Gastroesophageal sphincter (tissue), 4 donors: ENCODE measurements at regions not wholly inside any gene's neighbourhood (a gene's known extent, or its start where the extent isn't known, plus 50 kb on each side); places are given as distances from the start of the nearest gene placed in this dataset.

Experiments
- ATAC-seq: fragments of 150-250 bp; one replicate; pipeline ENCODE4 v1.9.1; 2016; ENCODE audit warnings: mild to moderate bottlenecking, moderate library complexity
- H3K27ac ChIP-seq, 4 donors: fragments of 200-600 bp; sonication (generic) in 3 of 4; 1 replicate in 3 of 4; 2 replicates in 1 of 4; pipeline ENCODE4 v1.5.1; 2016 to 2019
- H3K27me3 ChIP-seq: fragments of 200-600 bp; sonication (generic); one replicate; pipeline ENCODE4 v1.5.1; 2019
- H3K36me3 ChIP-seq, 2 donors: fragments of 200-600 bp; sonication (generic); one replicate each; pipeline ENCODE4 v1.5.1; 2019; ENCODE audit warnings: control low read depth in 1 of 2
- H3K4me1 ChIP-seq, 3 donors: fragments of 200-600 bp; sonication (generic); 1 replicate in 2 of 3; 2 replicates in 1 of 3; pipeline ENCODE4 v1.5.1; 2016 to 2019; ENCODE audit warnings: control low read depth in 2 of 3
- H3K4me3 ChIP-seq, 2 donors: fragments of 200-600 bp; sonication (generic); one replicate each; pipeline ENCODE4 v1.5.1; 2019; ENCODE audit warnings: mild to moderate bottlenecking in 1 of 2, moderate library complexity in 1 of 2
- H3K9me3 ChIP-seq, 3 donors: fragments of 200-600 bp; sonication (generic); one replicate each; pipeline ENCODE4 v1.5.1; 2017 to 2019; ENCODE audit warnings: control low read depth in 2 of 3
- CTCF ChIP-seq, 4 experiments: fragments of 200-600 bp in 2 of 4; fragments of 450-650 bp in 2 of 4; sonication (generic) in 1 of 4; IDR thresholded peaks; one replicate each; pipeline ENCODE4 v1.5.1; 2017 to 2019; ENCODE audit warnings: antibody characterized with exemption in 4 of 4, mild to moderate bottlenecking in 2 of 4, moderate library complexity in 2 of 4
- EP300 ChIP-seq: sonication (generic); formaldehyde crosslinking; IDR thresholded peaks from one replicate; pipeline ENCODE4 v1.6.1; 2017; ENCODE audit warnings: antibody characterized with exemption, mild to moderate bottlenecking
- POLR2A ChIP-seq, 2 donors: fragments of 450-650 bp; IDR thresholded peaks; one replicate each; pipeline ENCODE4 v1.6.1; 2017; ENCODE audit warnings: antibody characterized with exemption in 2 of 2, mild to moderate bottlenecking in 2 of 2, moderate library complexity in 1 of 2
- POLR2AphosphoS5 ChIP-seq: sonication (generic); formaldehyde crosslinking; IDR thresholded peaks from one replicate; pipeline ENCODE4 v1.6.1; 2017; ENCODE audit warnings: antibody characterized with exemption
- WGBS, 2 donors: methylation state at CpG; one replicate each; pipeline ENCODE4 v1.1.5; 2018; ENCODE audit warnings: low coverage in 1 of 2; 5-methylcytosine and 5-hydroxymethylcytosine counted together

- Histone ChIP-seq H3K9me3 (no peaks in the 10 kb centered on the region), H3K27me3 (no peaks in the 10 kb centered on the region), H3K4me1 (no peaks in the 10 kb centered on the region), H3K27ac (no peak overlapping the region), H3K36me3 (no peaks in the 10 kb centered on the region), H3K4me3 (no peak overlapping the region)
- TF ChIP-seq POLR2AphosphoS5 (no peak), CTCF (IDR thresholded peaks at IDR 0.05) (no peak), EP300 (no peak), POLR2A (IDR thresholded peaks at IDR 0.05) (no peak)
- ATAC-seq = no peak
Observed at GRCh38 chr4:178344096-178344495, 901.9 kb upstream of the AGA start.

- no peak for TF ChIP-seq POLR2AphosphoS5
- TF ChIP-seq POLR2A (IDR thresholded peaks at IDR 0.05) = no peak
- no peak for TF ChIP-seq CTCF (IDR thresholded peaks at IDR 0.05)
- no peak for TF ChIP-seq EP300
- H3K27ac ChIP-seq = no peak overlapping the region
Observed at GRCh38 chr4:178347111-178347510, 904.9 kb upstream of the AGA start.

GRCh38 chr4:178349601-178350000 is 907.4 kb upstream of the AGA start:
- TF ChIP-seq EP300 (no peak), POLR2A (IDR thresholded peaks at IDR 0.05) (no peak)
- no peaks in the 10 kb centered on the region for H3K4me1 ChIP-seq
- no peaks in the 10 kb centered on the region for H3K27me3 ChIP-seq
- H3K4me3 ChIP-seq = no peak overlapping the region
- ATAC-seq = no peak
- whole genome bisulfite sequencing, 2 donors = 37 to 53% methylated on average over 4 of the region's 4 CpGs
- H3K36me3 ChIP-seq = no peaks in the 10 kb centered on the region
- no peaks in the 10 kb centered on the region for H3K9me3 ChIP-seq
- H3K27ac ChIP-seq = no peak overlapping the region

More at GRCh38 chr4:178347111-178347510, 904.9 kb upstream of the AGA start:
- no peaks in the 10 kb centered on the region for H3K4me1 ChIP-seq
- H3K27me3 ChIP-seq = no peaks in the 10 kb centered on the region
- ATAC-seq = no peak
- no peaks in the 10 kb centered on the region for H3K36me3 ChIP-seq
- no peak overlapping the region for H3K4me3 ChIP-seq
- no peaks in the 10 kb centered on the region for H3K9me3 ChIP-seq

GRCh38 chr4:178351185-178351584 is 908.9 kb upstream of the AGA start:
- ATAC-seq = no peak
- Histone ChIP-seq H3K36me3 (no peaks in the 10 kb centered on the region), H3K9me3 (no peaks in the 10 kb centered on the region), H3K4me1 (no peaks in the 10 kb centered on the region), H3K4me3 (no peak overlapping the region), H3K27me3 (no peaks in the 10 kb centered on the region), H3K27ac (no peak overlapping the region)
- TF ChIP-seq EP300 = no peak
- no peak for TF ChIP-seq POLR2AphosphoS5
- no peak for TF ChIP-seq CTCF (IDR thresholded peaks at IDR 0.05)
- TF ChIP-seq POLR2A (IDR thresholded peaks at IDR 0.05) = no peak

GRCh38 chr4:178356725-178357124 is 914.5 kb upstream of the AGA start:
- H3K36me3 ChIP-seq = no peaks in the 10 kb centered on the region
- TF ChIP-seq CTCF (IDR thresholded peaks at IDR 0.05) (no peak), POLR2A (IDR thresholded peaks at IDR 0.05) (no peak), POLR2AphosphoS5 (no peak), EP300 (no peak)
- WGBS, 2 donors = 86 to 100% methylated on average over 2 of the region's 2 CpGs
- no peak for ATAC-seq
- H3K27me3 ChIP-seq = no peaks in the 10 kb centered on the region
- no peaks in the 10 kb centered on the region for H3K9me3 ChIP-seq
- H3K4me1 ChIP-seq = no peaks in the 10 kb centered on the region
- no peak overlapping the region for H3K27ac ChIP-seq
- no peak overlapping the region for H3K4me3 ChIP-seq

- H3K9me3 ChIP-seq = no peaks in the 10 kb centered on the region
- H3K27ac ChIP-seq = no peak overlapping the region
- no peak overlapping the region for H3K4me3 ChIP-seq
- no peak for TF ChIP-seq EP300
- TF ChIP-seq POLR2A (IDR thresholded peaks at IDR 0.05) = no peak
- no peak for TF ChIP-seq CTCF (IDR thresholded peaks at IDR 0.05)
- TF ChIP-seq POLR2AphosphoS5 = no peak
- H3K4me1 ChIP-seq = no peaks in the 10 kb centered on the region
- no peaks in the 10 kb centered on the region for H3K36me3 ChIP-seq
- no peaks in the 10 kb centered on the region for H3K27me3 ChIP-seq
- 74 to 75% methylated on average over 2 of the region's 2 CpGs for WGBS, 2 donors
- no peak for ATAC-seq
Observed at GRCh38 chr4:178385481-178385880, 943.2 kb upstream of the AGA start.
